Trophoblast cell (in vitro differentiated cells and primary cell): ENCODE measurements at regions not wholly inside any gene's neighbourhood (a gene's known extent, or its start where the extent isn't known, plus 50 kb on each side); places are given as distances from the start of the nearest gene placed in this dataset.
"Not testable (repeated sequence)": the region's sequence is repeated elsewhere in the genome, so short reads cannot be mapped to it uniquely, and the experiment has no call there.

Experiments
- DNase-seq, 2 donors: peaks; one replicate each; pipeline ENCODE4 v3.0.0-alpha.2; 2016
- H2AFZ ChIP-seq: 2 replicates; pipeline ENCODE4 v1.6.1; 2013; ENCODE audit warnings: low read length, moderate library complexity, mild to moderate bottlenecking; ENCODE audit not compliant: insufficient read depth, poor library complexity
- H2AK5ac ChIP-seq: 2 replicates; pipeline ENCODE4 v1.6.1; 2013; ENCODE audit warnings: mild to moderate bottlenecking, low read length
- H2BK120ac ChIP-seq: 2 replicates; pipeline ENCODE4 v1.6.1; 2013; ENCODE audit warnings: low read length, mild to moderate bottlenecking, moderate library complexity; ENCODE audit not compliant: insufficient read depth, poor library complexity
- H2BK12ac ChIP-seq: 2 replicates; pipeline ENCODE4 v1.6.1; 2013; ENCODE audit warnings: mild to moderate bottlenecking, low read length, moderate library complexity
- H2BK5ac ChIP-seq: 2 replicates; pipeline ENCODE4 v1.6.1; 2013; ENCODE audit warnings: low read length, low read depth, moderate library complexity, mild to moderate bottlenecking; ENCODE audit not compliant: poor library complexity
- H3K14ac ChIP-seq: 2 replicates; pipeline ENCODE4 v1.6.1; 2013; ENCODE audit warnings: mild to moderate bottlenecking, low read length
- H3K18ac ChIP-seq: 2 replicates; pipeline ENCODE4 v1.6.1; 2013; ENCODE audit warnings: mild to moderate bottlenecking, low read length
- H3K23ac ChIP-seq: 2 replicates; pipeline ENCODE4 v1.6.1; 2013; ENCODE audit warnings: low read length
- H3K27ac ChIP-seq: 2 replicates; pipeline ENCODE4 v1.5.1; 2013; ENCODE audit warnings: low read depth, mild to moderate bottlenecking, inconsistent platforms, low read length, moderate library complexity
- H3K27me3 ChIP-seq: 2 replicates; pipeline ENCODE4 v1.6.1; 2013; ENCODE audit warnings: inconsistent platforms, mild to moderate bottlenecking, low read length, moderate library complexity; ENCODE audit not compliant: insufficient read depth
- H3K36me3 ChIP-seq, 2 experiments: 1 replicate in 1 of 2; 2 replicates in 1 of 2; pipeline ENCODE4 v1.6.1; 2013; ENCODE audit warnings: low read length in 2 of 2, mild to moderate bottlenecking in 2 of 2, moderate library complexity in 1 of 2; ENCODE audit not compliant: insufficient read depth in 2 of 2, control insufficient read depth in 1 of 2
- H3K4ac ChIP-seq: 2 replicates; pipeline ENCODE4 v1.6.1; 2013; ENCODE audit warnings: low read depth, mild to moderate bottlenecking, low read length, moderate library complexity
- H3K4me1 ChIP-seq, 2 experiments: 1 replicate in 1 of 2; 2 replicates in 1 of 2; pipeline ENCODE4 v1.6.1; 2013; ENCODE audit warnings: low read length in 2 of 2, mild to moderate bottlenecking in 2 of 2, moderate library complexity in 1 of 2; ENCODE audit not compliant: insufficient read depth in 2 of 2, control insufficient read depth in 1 of 2
- H3K4me2 ChIP-seq: 2 replicates; pipeline ENCODE4 v1.6.1; 2013; ENCODE audit warnings: inconsistent platforms, mild to moderate bottlenecking, low read length, moderate library complexity
- H3K4me3 ChIP-seq: 2 replicates; pipeline ENCODE4 v1.5.1; 2013; ENCODE audit warnings: mild to moderate bottlenecking, low read depth, low read length, inconsistent platforms
- H3K79me1 ChIP-seq: one replicate; pipeline ENCODE4 v1.6.1; 2013; ENCODE audit warnings: low read length
- H3K79me2 ChIP-seq: 2 replicates; pipeline ENCODE4 v1.6.1; 2013; ENCODE audit warnings: low read length, mild to moderate bottlenecking; ENCODE audit not compliant: control insufficient read depth, insufficient read depth, poor library complexity
- H3K9ac ChIP-seq: 2 replicates; pipeline ENCODE4 v1.6.1; 2013; ENCODE audit warnings: mild to moderate bottlenecking, low read length
- H3K9me3 ChIP-seq: 2 replicates; pipeline ENCODE4 v1.6.1; 2013; ENCODE audit warnings: low read depth, mild to moderate bottlenecking, control low read depth, inconsistent platforms, low read length; ENCODE audit not compliant: insufficient read depth
- H4K12ac ChIP-seq: 2 replicates; pipeline ENCODE4 v1.6.1; 2013; ENCODE audit warnings: low read depth, mild to moderate bottlenecking, low read length, moderate library complexity
- H4K8ac ChIP-seq: 2 replicates; pipeline ENCODE4 v1.6.1; 2013; ENCODE audit warnings: low read depth, mild to moderate bottlenecking, low read length, moderate library complexity
- H4K91ac ChIP-seq: one replicate; pipeline ENCODE4 v1.6.1; 2013; ENCODE audit warnings: low read depth, mild to moderate bottlenecking, low read length, moderate library complexity
- WGBS: extraction: QIAGEN DNeasy Blood & Tissue Kit; methylation state at CpG from one replicate; pipeline ENCODE4 v1.1.7; 2013; ENCODE audit warnings: missing lambda C conversion rate; ENCODE audit not compliant: insufficient read length, insufficient coverage; ENCODE audit errors: extremely low coverage; 5-methylcytosine and 5-hydroxymethylcytosine counted together

- not testable (repeated sequence) for H4K12ac ChIP-seq, H4K91ac ChIP-seq, H2BK120ac ChIP-seq, H2AFZ ChIP-seq, H3K14ac ChIP-seq, H3K4me1 ChIP-seq, H3K4me2 ChIP-seq, H4K8ac ChIP-seq, H3K36me3 ChIP-seq, H3K9me3 ChIP-seq, H3K27ac ChIP-seq, H3K79me1 ChIP-seq, H3K23ac ChIP-seq, DNase-seq, H3K4me3 ChIP-seq, H3K18ac ChIP-seq, H3K79me2 ChIP-seq, H3K27me3 ChIP-seq, H3K9ac ChIP-seq, H2BK5ac ChIP-seq, H2BK12ac ChIP-seq, H2AK5ac ChIP-seq, H3K4ac ChIP-seq
Observed at GRCh38 chr6:1212138-1212537, 99.8 kb upstream of the FOXQ1 start.

- H3K27ac ChIP-seq, H2BK12ac ChIP-seq, H2BK5ac ChIP-seq, H3K23ac ChIP-seq, H3K79me1 ChIP-seq, H3K36me3 ChIP-seq, H3K18ac ChIP-seq, H4K12ac ChIP-seq, H3K9me3 ChIP-seq, H3K9ac ChIP-seq, H3K79me2 ChIP-seq, H4K91ac ChIP-seq, H3K14ac ChIP-seq, DNase-seq, H3K4me3 ChIP-seq, H3K27me3 ChIP-seq, H2BK120ac ChIP-seq, H4K8ac ChIP-seq, H2AK5ac ChIP-seq, H3K4me2 ChIP-seq, H2AFZ ChIP-seq, H3K4ac ChIP-seq, H3K4me1 ChIP-seq: not testable (repeated sequence)
- no CpG with 5 or more reads among the region's 1 CpG for WGBS
Observed at GRCh38 chr6:1210631-1211030, 101.3 kb upstream of the FOXQ1 start.

- H3K79me2 ChIP-seq = no peaks in the 10 kb centered on the region
- no peak overlapping the region for H2AK5ac ChIP-seq
- no peak overlapping the region for H3K4me2 ChIP-seq
- H3K27ac ChIP-seq = no peak overlapping the region
- no peak overlapping the region for H3K14ac ChIP-seq
- DNase-seq = peak; percentile 80 to 94
- no peak overlapping the region for H3K18ac ChIP-seq
- H3K36me3 ChIP-seq = no peaks in the 10 kb centered on the region
- H3K9ac ChIP-seq = no peak overlapping the region
- H3K27me3 ChIP-seq = no peaks in the 10 kb centered on the region
- no peaks in the 10 kb centered on the region for H3K79me1 ChIP-seq
- H4K12ac ChIP-seq = no peak overlapping the region
- H4K8ac ChIP-seq = no peak overlapping the region
- no peaks in the 10 kb centered on the region for H3K4me1 ChIP-seq
- no peak overlapping the region for H2BK5ac ChIP-seq
- no peak overlapping the region for H3K4ac ChIP-seq
- H3K4me3 ChIP-seq = no peak overlapping the region
- no peak overlapping the region for H2BK12ac ChIP-seq
- H4K91ac ChIP-seq = no peak overlapping the region
- WGBS = no CpG with 5 or more reads among the region's 2 CpGs
- no peak overlapping the region for H2AFZ ChIP-seq
- H2BK120ac ChIP-seq = no peak overlapping the region
- no peaks in the 10 kb centered on the region for H3K9me3 ChIP-seq
- H3K23ac ChIP-seq = no peak overlapping the region
Observed at GRCh38 chr6:1208876-1209275, 103.0 kb upstream of the FOXQ1 start.

DNA sequence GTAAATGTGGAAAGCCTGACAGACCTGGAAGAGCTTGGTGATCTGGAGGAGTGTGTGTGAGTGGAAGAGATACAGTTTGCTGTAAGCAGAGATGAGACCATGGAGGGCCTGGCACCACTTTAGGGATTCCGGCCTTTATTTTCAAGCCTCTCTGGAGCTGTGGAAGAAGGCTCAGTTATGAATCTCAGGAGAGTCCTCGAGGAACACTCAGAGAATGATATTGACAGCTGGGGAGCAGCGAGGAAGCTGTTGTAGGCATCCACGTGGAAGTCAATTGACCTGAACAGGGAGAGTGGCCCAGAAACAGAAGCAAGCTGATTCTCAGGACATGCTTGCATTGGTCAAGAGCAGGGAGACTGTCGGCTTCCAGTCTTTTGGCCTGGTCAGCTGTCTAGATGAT lies 108.4 kb upstream of the FOXQ1 start:
- H3K79me2 ChIP-seq = no peaks in the 10 kb centered on the region
- H3K9me3 ChIP-seq = no peaks in the 10 kb centered on the region
- no peak overlapping the region for H2AFZ ChIP-seq
- no peak overlapping the region for H4K12ac ChIP-seq
- no CpG with 5 or more reads among the region's 5 CpGs for WGBS
- H3K27me3 ChIP-seq = no peaks in the 10 kb centered on the region
- H3K4me3 ChIP-seq = no peak overlapping the region
- H3K23ac ChIP-seq = no peak overlapping the region
- no peaks in the 10 kb centered on the region for H3K36me3 ChIP-seq
- no peak overlapping the region for H3K4me2 ChIP-seq
- H3K27ac ChIP-seq = no peak overlapping the region
- H2AK5ac ChIP-seq = no peak overlapping the region
- H3K4ac ChIP-seq = no peak overlapping the region
- no peak overlapping the region for H4K8ac ChIP-seq
- no peaks in the 10 kb centered on the region for H3K79me1 ChIP-seq
- no peak for DNase-seq
- H2BK120ac ChIP-seq = no peak overlapping the region
- no peak overlapping the region for H2BK12ac ChIP-seq
- H2BK5ac ChIP-seq = no peak overlapping the region
- H3K4me1 ChIP-seq = no peaks in the 10 kb centered on the region
- H3K9ac ChIP-seq = no peak overlapping the region
- no peak overlapping the region for H3K18ac ChIP-seq
- no peak overlapping the region for H3K14ac ChIP-seq
- H4K91ac ChIP-seq = no peak overlapping the region

DNA sequence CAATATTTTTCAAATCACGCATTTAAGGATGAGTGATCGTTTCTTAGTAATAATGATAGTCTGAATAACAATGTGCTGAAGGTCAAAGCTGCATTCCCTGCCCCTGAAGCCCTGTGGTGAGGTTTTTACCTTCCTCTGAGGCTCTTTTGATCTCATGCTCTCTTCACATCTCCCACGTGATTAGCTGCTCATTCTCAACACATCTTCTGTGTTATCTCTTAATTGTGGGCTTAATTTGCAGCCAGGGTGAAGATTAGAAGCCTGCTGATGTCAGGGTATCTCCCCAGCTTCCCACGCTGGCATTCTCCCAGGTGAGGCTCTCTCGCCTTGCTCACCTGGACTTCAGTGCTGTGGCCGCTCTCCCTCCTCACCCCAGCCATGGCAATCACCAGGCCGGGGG lies 109.7 kb upstream of the FOXQ1 start:
- H3K23ac ChIP-seq = no peak overlapping the region
- no peak overlapping the region for H3K27ac ChIP-seq
- H3K79me1 ChIP-seq = no peaks in the 10 kb centered on the region
- H3K27me3 ChIP-seq = no peaks in the 10 kb centered on the region
- H3K4me1 ChIP-seq = no peaks in the 10 kb centered on the region
- no peak overlapping the region for H3K14ac ChIP-seq
- no peak for DNase-seq
- H2BK12ac ChIP-seq = no peak overlapping the region
- no peaks in the 10 kb centered on the region for H3K36me3 ChIP-seq
- H3K4me2 ChIP-seq = no peak overlapping the region
- no peak overlapping the region for H3K18ac ChIP-seq
- no peak overlapping the region for H4K12ac ChIP-seq
- H4K91ac ChIP-seq = no peak overlapping the region
- no peak overlapping the region for H2BK120ac ChIP-seq
- no peak overlapping the region for H2BK5ac ChIP-seq
- H3K4me3 ChIP-seq = no peak overlapping the region
- no peak overlapping the region for H4K8ac ChIP-seq
- H3K9ac ChIP-seq = no peak overlapping the region
- H3K79me2 ChIP-seq = no peaks in the 10 kb centered on the region
- no CpG with 5 or more reads among the region's 7 CpGs for WGBS
- H3K4ac ChIP-seq = no peak overlapping the region
- no peak overlapping the region for H2AFZ ChIP-seq
- H3K9me3 ChIP-seq = no peaks in the 10 kb centered on the region
- H2AK5ac ChIP-seq = no peak overlapping the region
